HCT116 (cell line): ENCODE measurements at regions not wholly inside any gene's neighbourhood (a gene's known extent, or its start where the extent isn't known, plus 50 kb on each side); places are given as distances from the start of the nearest gene placed in this dataset.

Experiments used
- ATAC-seq: fragments of 200-7000 bp; cut with Tn5 transposase; 2 replicates; pipeline ENCODE4 v1.9.1; 2020; ENCODE audit warnings: mild to moderate bottlenecking, moderate library complexity
- BruUV-seq: library from RNA; stranded (reverse); fragments of 400-500 nt; replicated peaks from 2 replicates; lab custom pipeline; 2021; lab: Mats Ljungman, UMichigan
- CTCF ChIA-PET: fragments of 300-600 bp; sonication (Branson Sonifier 250); formaldehyde crosslinking; loops from one replicate; lab custom pipeline; 2021; ENCODE audit warnings: antibody characterized with exemption; lab: Charles Lee
- POLR2A ChIA-PET: fragments of 300-600, 350-600 bp; sonication (Branson Sonifier 250); formaldehyde crosslinking; loops from one replicate; lab custom pipeline; 2021; ENCODE audit warnings: antibody characterized with exemption; lab: Charles Lee
- RAD21 ChIA-PET, 2 experiments: fragments of 300-600 bp; sonication (Branson Sonifier 250); formaldehyde crosslinking; loops; one replicate each; lab custom pipeline; 2023; ENCODE audit warnings: low total read pairs in 2 of 2; ENCODE audit not compliant: uncharacterized antibody in 2 of 2, unreplicated experiment in 2 of 2, low non-redundant PET in 1 of 2; lab: Charles Lee
- DNase-seq: peaks from one replicate; pipeline ENCODE4 v3.0.0-alpha.2; 2010; ENCODE audit warnings: low read depth, low spot score
- H2AFZ ChIP-seq: fragments of 200-600 bp; shearing (Covaris generic), sonication (generic); 2 replicates; pipeline ENCODE4 v1.6.1; 2017; ENCODE audit warnings: low read depth, mixed run types, mixed read lengths, antibody characterized with exemption, low read length; ENCODE audit not compliant: poor library complexity, severe bottlenecking
- H3K27ac ChIP-seq: 2 replicates; pipeline ENCODE4 v1.5.1; 2012; ENCODE audit warnings: low read depth, low read length
- H3K27me3 ChIP-seq: fragments of 200-600 bp; sonication (generic); 2 replicates; pipeline ENCODE4 v1.6.1; 2016; ENCODE audit warnings: mixed run types, low read length, mixed read lengths; ENCODE audit not compliant: insufficient read depth
- H3K36me3 ChIP-seq, 2 experiments: fragments of 200-500 bp in 1 of 2; fragments of 200-600 bp in 1 of 2; sonication (Bioruptor generic) in 1 of 2; sonication (generic) in 1 of 2; 2 replicates each; pipeline versions ENCODE4 v1.5.1 to v1.6.1; 2014 to 2016; ENCODE audit warnings: low read length in 2 of 2, inconsistent platforms in 1 of 2, mixed read lengths in 1 of 2, mixed run types in 1 of 2; ENCODE audit not compliant: insufficient read depth in 2 of 2, control insufficient read depth in 1 of 2
- H3K4me1 ChIP-seq, 2 experiments: fragments of 200-600 bp in 1 of 2; sonication (generic) in 1 of 2; 2 replicates each; pipeline versions ENCODE4 v1.5.1 to v1.6.1; 2012 to 2017; ENCODE audit warnings: low read length in 2 of 2, inconsistent platforms in 1 of 2, mild to moderate bottlenecking in 1 of 2, mixed read lengths in 1 of 2, mixed run types in 1 of 2, moderate library complexity in 1 of 2; ENCODE audit not compliant: insufficient read depth in 2 of 2, control insufficient read depth in 1 of 2
- H3K4me2 ChIP-seq: fragments of 200-600 bp; sonication (generic); 2 replicates; pipeline ENCODE4 v1.6.1; 2017; ENCODE audit warnings: mixed run types, low read length, mixed read lengths
- H3K4me3 ChIP-seq, 2 experiments: fragments of 200-600 bp in 1 of 2; sonication (generic) in 1 of 2; replicated peaks in 1 of 2; 2 replicates each; pipeline ENCODE4 v1.5.1; 2011 to 2016; ENCODE audit warnings: low read length in 2 of 2, control low read depth in 1 of 2, low read depth in 1 of 2, mild to moderate bottlenecking in 1 of 2, mixed read lengths in 1 of 2, mixed run types in 1 of 2
- H3K79me2 ChIP-seq: fragments of 200-600 bp; sonication (generic); 2 replicates; pipeline ENCODE4 v1.6.1; 2017; ENCODE audit warnings: mild to moderate bottlenecking, mixed run types, low read length, moderate library complexity, mixed read lengths; ENCODE audit not compliant: insufficient read depth
- H3K9ac ChIP-seq: fragments of 200-600 bp; sonication (generic); 2 replicates; pipeline ENCODE4 v1.6.1; 2016; ENCODE audit warnings: low read length, mixed read lengths
- H3K9me2 ChIP-seq: fragments of 200-600 bp; sonication (generic), shearing (Covaris generic); 2 replicates; pipeline ENCODE4 v1.6.1; 2017; ENCODE audit warnings: mixed run types, mild to moderate bottlenecking, moderate library complexity; ENCODE audit not compliant: insufficient read depth
- H3K9me3 ChIP-seq, 2 experiments: fragments of 200-500 bp in 1 of 2; fragments of 200-600 bp in 1 of 2; sonication (Bioruptor generic) in 1 of 2; sonication (generic) in 1 of 2; 2 replicates each; pipeline ENCODE4 v1.6.1; 2014 to 2017; ENCODE audit warnings: low read length in 2 of 2, mixed read lengths in 2 of 2, inconsistent platforms in 1 of 2, low read depth in 1 of 2, mild to moderate bottlenecking in 1 of 2, mixed run types in 1 of 2, moderate library complexity in 1 of 2; ENCODE audit not compliant: control insufficient read depth in 1 of 2, insufficient read depth in 1 of 2
- H4K20me1 ChIP-seq: fragments of 200-600 bp; sonication (generic), shearing (Covaris generic); 2 replicates; pipeline ENCODE4 v1.6.1; 2017; ENCODE audit warnings: mixed run types, mild to moderate bottlenecking, moderate library complexity; ENCODE audit not compliant: insufficient read depth
- ATF3 ChIP-seq: IDR thresholded peaks from 2 replicates; pipeline ENCODE4 v1.6.1; 2012
- CBX3 ChIP-seq: IDR thresholded peaks from 2 replicates; pipeline ENCODE4 v1.6.1; 2012; ENCODE audit warnings: low read depth
- CEBPB ChIP-seq: IDR thresholded peaks from 2 replicates; pipeline ENCODE4 v1.6.1; 2012; ENCODE audit warnings: low read depth
- CTCF ChIP-seq, 3 experiments: fragments of 200-600 bp in 1 of 3; sonication (generic) in 1 of 3; IDR thresholded peaks in 2 of 3; conservative IDR thresholded peaks in 1 of 3; 2 replicates each; pipeline ENCODE4 v1.5.1; 2012 to 2017; ENCODE audit warnings: low read depth in 2 of 3, low read length in 2 of 3, antibody characterized with exemption in 1 of 3, borderline replicate concordance in 1 of 3, control low read depth in 1 of 3, mild to moderate bottlenecking in 1 of 3, mixed read lengths in 1 of 3, mixed run types in 1 of 3, moderate library complexity in 1 of 3; ENCODE audit not compliant: insufficient read depth in 1 of 3
- EGR1 ChIP-seq: IDR thresholded peaks from 2 replicates; pipeline ENCODE4 v1.6.1; 2012; ENCODE audit warnings: low read depth
- ELF1 ChIP-seq: IDR thresholded peaks from 2 replicates; pipeline ENCODE4 v1.6.1; 2012; ENCODE audit warnings: low read depth, borderline replicate concordance
- EZH2 ChIP-seq: fragments of 200-600 bp; sonication (generic); IDR thresholded peaks from 2 replicates; pipeline ENCODE4 v1.6.1; 2017; ENCODE audit warnings: antibody characterized with exemption, mixed run types
- FOSL1 ChIP-seq: IDR thresholded peaks from 2 replicates; pipeline ENCODE4 v1.6.1; 2012; ENCODE audit warnings: low read depth
- MAX ChIP-seq: IDR thresholded peaks from 2 replicates; pipeline ENCODE4 v1.6.1; 2012
- POLR2A ChIP-seq: IDR thresholded peaks from 2 replicates; pipeline ENCODE4 v1.7.0; 2011; ENCODE audit warnings: borderline replicate concordance; ENCODE audit not compliant: insufficient read depth, insufficient read length; ENCODE audit errors: extremely low read depth
- POLR2AphosphoS5 ChIP-seq: IDR thresholded peaks from 2 replicates; pipeline ENCODE4 v1.6.1; 2011; ENCODE audit warnings: mild to moderate bottlenecking, low read depth, low read length, moderate library complexity
- RAD21 ChIP-seq: IDR thresholded peaks from 2 replicates; pipeline ENCODE4 v1.6.1; 2012; ENCODE audit warnings: low read depth, mild to moderate bottlenecking
- SIN3A ChIP-seq: IDR thresholded peaks from 2 replicates; pipeline ENCODE4 v1.6.1; 2012; ENCODE audit warnings: low read depth
- SP1 ChIP-seq: IDR thresholded peaks from 2 replicates; pipeline ENCODE4 v1.6.1; 2012; ENCODE audit warnings: low read depth
- SRF ChIP-seq: IDR thresholded peaks from 2 replicates; pipeline ENCODE4 v1.6.1; 2012; ENCODE audit warnings: low read depth
- TCF7L2 ChIP-seq: IDR thresholded peaks from 2 replicates; pipeline ENCODE4 v1.7.0; 2011; ENCODE audit warnings: borderline replicate concordance, inconsistent platforms; ENCODE audit not compliant: insufficient read depth, insufficient read length; ENCODE audit errors: extremely low read depth
- YY1 ChIP-seq: IDR thresholded peaks from 2 replicates; pipeline ENCODE4 v1.6.1; 2011; ENCODE audit warnings: low read length, low read depth, moderate library complexity, mild to moderate bottlenecking; ENCODE audit not compliant: insufficient replicate concordance; ENCODE audit errors: extremely low read depth
- ZBTB33 ChIP-seq: IDR thresholded peaks from 2 replicates; pipeline ENCODE4 v1.6.1; 2011; ENCODE audit warnings: mild to moderate bottlenecking, low read length, moderate library complexity; ENCODE audit not compliant: insufficient replicate concordance; ENCODE audit errors: extremely low read depth
- ZFX ChIP-seq: fragments of 450-650 bp; IDR thresholded peaks from 2 replicates; pipeline ENCODE4 v1.6.1; 2017
- intact Hi-C: fragments of 100-400 bp; cut with micrococcal nuclease; formaldehyde crosslinking; loops from 2 replicates; pipeline ENCODE4 v1.10.0; 2022

- H3K4me1 ChIP-seq: no peaks in the 10 kb centered on the region
- H2AFZ ChIP-seq: no peak overlapping the region
- RAD21 ChIA-PET: no interaction called here
- BruUV-seq: no TSS peak
- POLR2A ChIA-PET: no interaction called here
- no peak for DNase-seq
- H3K4me3 ChIP-seq: no peak overlapping the region
- H3K9me3 ChIP-seq: no peaks in the 10 kb centered on the region
- H3K9me2 ChIP-seq: no peaks in the 10 kb centered on the region
- no peak overlapping the region for H3K27ac ChIP-seq
- ATAC-seq: no peak
- intact Hi-C loops: no loop called here
- H3K9ac ChIP-seq: no peak overlapping the region
- no peaks in the 10 kb centered on the region for H3K79me2 ChIP-seq
- CTCF ChIA-PET: no interaction called here
- no peak for TF ChIP-seq ZBTB33
- TF ChIP-seq ATF3: no peak
- no peak for TF ChIP-seq RAD21
- TF ChIP-seq EGR1: no peak
- no peak for TF ChIP-seq CTCF (IDR thresholded peaks at IDR 0.05 in 2 of 3, conservative IDR thresholded peaks at IDR 0.05 in 1 of 3; ENCODE audit: borderline replicate concordance in 1 of 3, insufficient read depth in 1 of 3, low read depth in 2 of 3, low read length in 2 of 3)
- no peak for TF ChIP-seq YY1
- no peak for TF ChIP-seq CBX3
- TF ChIP-seq CEBPB: no peak
- no peak for TF ChIP-seq EZH2
- no peak for TF ChIP-seq SP1
- TF ChIP-seq MAX: no peak
- TF ChIP-seq FOSL1: no peak
- TF ChIP-seq POLR2AphosphoS5: no peak
- no peak for TF ChIP-seq SRF
- TF ChIP-seq ELF1: no peak
- no peak for TF ChIP-seq POLR2A
- TF ChIP-seq SIN3A: no peak
- no peak for TF ChIP-seq ZFX
- no peak for TF ChIP-seq TCF7L2
- no peak overlapping the region for H3K4me2 ChIP-seq
- H4K20me1 ChIP-seq: no peaks in the 10 kb centered on the region
- no peaks in the 10 kb centered on the region for H3K36me3 ChIP-seq
- H3K27me3 ChIP-seq: no peaks in the 10 kb centered on the region
Observed at GRCh38 chrY:7723991-7724632, 812.6 kb upstream of the AMELY start.
